Erythroblast (primary cell): ENCODE measurements at regions not wholly inside any gene's neighbourhood (a gene's known extent, or its start where the extent isn't known, plus 50 kb on each side); places are given as distances from the start of the nearest gene placed in this dataset.

Experiments used
- DNase-seq, 2 experiments: peaks; one replicate each; lab custom pipeline; 2025; lab: John Stamatoyannopoulos, UW
- GATA1 ChIP-seq: IDR thresholded peaks from 2 replicates; pipeline ENCODE4 v1.6.1; 2011; ENCODE audit warnings: low read depth, mild to moderate bottlenecking, control low read depth, low read length, moderate library complexity
- POLR2A ChIP-seq: IDR thresholded peaks from 2 replicates; pipeline ENCODE4 v1.6.1; 2011; ENCODE audit warnings: mild to moderate bottlenecking, low read length

- no peak for TF ChIP-seq POLR2A
- no peak for TF ChIP-seq GATA1
- DNase-seq = no peak
Observed at GRCh38 chr6:91659891-91660290, 1073.0 kb upstream of the MAP3K7 start.

- TF ChIP-seq GATA1 (no peak), POLR2A (no peak)
- no peak for DNase-seq
Observed at GRCh38 chr6:91654793-91655192, 1067.9 kb upstream of the MAP3K7 start.

DNA sequence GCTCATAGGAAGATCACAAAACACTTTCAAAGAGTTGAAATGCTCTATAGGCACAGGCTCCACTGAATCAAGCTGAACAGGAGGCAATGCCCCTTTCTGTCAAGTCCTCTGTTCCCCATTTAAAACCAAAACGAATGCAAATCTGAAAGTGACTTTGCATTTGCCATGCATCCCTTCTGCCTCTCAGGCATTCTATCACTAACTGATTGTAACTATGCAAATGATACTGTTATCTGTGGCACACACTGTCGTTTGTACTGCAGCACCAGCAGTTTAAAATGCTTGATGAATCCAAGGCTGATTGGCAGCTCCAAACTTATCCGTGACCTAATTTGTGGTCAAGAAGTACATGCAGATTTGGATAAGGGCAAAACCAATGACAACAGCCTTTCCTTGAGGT, 1067.5 kb upstream of the MAP3K7 start:
- DNase-seq = no peak
- no peak for TF ChIP-seq GATA1
- no peak for TF ChIP-seq POLR2A

DNA sequence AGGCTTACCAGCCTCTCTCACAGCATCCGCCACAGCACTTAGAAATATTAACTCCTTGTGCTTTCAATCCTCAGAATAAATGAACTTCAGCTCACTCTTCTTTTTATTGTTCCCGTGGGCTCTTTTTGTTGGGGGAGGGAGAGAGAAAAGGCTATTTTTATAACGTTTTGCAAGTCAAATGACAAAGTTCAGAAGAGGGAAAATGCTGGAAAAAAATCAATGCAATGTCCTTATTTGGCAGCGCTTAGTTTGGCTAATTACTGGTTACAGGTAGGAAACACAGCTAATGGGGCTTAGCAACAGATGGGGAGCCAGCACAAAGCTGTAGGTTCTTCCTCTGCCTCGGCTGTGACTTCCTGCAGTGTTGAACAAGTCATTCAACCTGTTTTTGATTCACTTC, 1067.0 kb upstream of the MAP3K7 start:
- TF ChIP-seq GATA1 (no peak), POLR2A (no peak)
- no peak for DNase-seq

DNA sequence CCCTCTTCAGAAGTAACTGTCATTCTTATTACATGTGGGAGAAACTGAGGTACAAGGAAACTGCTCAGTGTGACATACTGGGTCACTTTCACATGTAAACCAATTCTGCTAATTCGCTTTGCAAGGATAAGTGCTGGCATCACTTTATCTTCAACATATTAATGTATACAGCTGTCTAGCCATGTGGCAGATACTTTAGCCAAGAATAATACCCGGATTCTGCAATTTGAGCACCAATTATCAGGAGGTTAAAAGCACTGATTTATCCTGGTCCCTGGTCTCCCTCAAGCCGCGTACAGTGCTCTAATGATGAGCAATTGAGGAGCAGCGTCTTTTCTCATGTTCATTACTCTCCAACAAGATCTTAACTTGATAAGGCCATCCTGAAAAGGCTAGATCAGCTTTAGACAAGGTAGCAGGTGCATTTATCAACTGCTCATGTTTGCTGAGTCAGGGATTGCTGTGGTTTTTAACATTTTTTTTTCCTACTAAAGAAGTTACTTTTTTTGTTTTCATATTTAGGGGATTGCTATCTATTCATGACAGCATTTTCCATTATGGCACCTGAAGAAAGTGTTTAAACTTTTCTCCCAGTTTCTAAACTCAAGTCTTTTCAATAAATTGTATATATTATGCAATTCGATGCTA, 1066.3 kb upstream of the MAP3K7 start:
- no peak for DNase-seq
- TF ChIP-seq POLR2A (no peak), GATA1 (no peak)

DNA sequence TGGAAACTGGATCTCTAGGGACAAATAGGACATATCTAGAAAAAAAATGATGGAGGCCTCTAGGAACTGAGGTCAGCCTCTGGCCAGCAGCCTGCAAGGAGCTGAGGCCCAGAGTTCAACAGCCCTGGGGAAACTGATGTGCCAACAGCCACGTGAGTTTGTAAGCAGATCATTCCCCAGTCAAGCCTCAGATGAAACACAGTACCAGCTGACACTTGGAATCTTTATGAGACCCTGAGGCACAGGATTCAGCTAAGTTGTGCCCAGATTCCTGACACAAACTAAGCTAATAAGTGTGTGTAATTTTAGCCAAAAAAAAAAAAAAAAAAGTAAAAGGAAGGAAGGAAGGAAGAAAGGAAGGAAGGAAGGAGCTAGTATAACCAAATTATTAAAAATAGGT, 1059.8 kb upstream of the MAP3K7 start:
- no peak for DNase-seq
- TF ChIP-seq GATA1 = no peak
- no peak for TF ChIP-seq POLR2A

DNA sequence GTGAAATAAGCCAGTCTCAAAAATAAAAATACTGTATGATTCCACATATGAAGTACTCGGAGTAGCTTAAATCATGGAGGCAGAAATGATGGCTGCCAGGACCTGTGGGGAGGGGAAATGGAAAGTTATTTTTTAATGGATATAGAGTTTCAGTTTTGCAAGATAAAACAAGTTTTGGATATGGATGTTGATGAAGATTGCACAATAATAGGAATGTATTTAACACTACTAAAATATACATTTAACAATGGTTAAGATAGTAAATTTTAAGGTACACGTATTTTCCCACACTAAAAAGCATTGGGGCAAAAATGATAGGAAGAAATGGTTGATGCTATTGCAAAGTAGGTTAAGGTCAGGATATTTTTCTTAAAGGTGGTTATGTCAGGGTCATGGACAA, 1058.9 kb upstream of the MAP3K7 start:
- TF ChIP-seq GATA1 = no peak
- TF ChIP-seq POLR2A = no peak
- DNase-seq = no peak

DNA sequence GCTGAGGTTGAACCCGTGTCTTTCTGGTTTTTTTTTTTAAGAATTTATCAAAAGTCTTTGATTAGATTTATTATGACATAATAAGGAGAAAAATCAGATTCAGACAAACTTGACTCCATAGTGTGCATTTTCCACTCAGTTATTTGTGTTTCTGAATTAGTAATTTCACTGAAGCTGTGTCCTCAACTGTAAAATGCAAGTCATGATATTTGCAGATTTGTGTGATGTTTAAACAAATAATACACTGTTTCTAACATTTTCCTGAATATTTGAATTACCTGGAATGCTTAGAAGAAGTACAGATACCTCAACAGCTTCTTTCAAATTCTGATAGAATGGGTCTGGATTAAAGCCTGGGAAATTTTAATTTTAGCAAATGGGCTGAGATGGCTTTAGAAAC, 1050.3 kb upstream of the MAP3K7 start:
- TF ChIP-seq GATA1 = no peak
- no peak for TF ChIP-seq POLR2A
- no peak for DNase-seq

DNA sequence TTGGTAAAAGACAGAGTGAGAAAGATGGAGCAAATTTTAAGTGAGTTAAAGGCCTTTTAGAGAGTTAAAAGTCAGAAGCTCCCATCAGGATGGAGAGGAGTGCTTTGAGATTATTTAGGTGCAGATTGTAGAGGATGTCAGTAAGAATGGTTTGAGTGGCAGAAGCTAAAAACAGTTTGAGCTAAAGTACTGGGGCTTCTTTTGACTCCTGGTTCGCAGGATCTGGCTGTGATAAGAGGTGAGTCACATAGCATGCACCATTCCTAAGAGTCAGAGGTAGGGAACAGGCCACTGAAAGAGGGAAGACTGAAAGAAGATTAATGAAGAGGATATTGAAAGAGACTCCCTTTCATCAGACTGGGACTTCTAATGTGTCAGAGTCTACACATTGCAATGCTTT, 1047.9 kb upstream of the MAP3K7 start:
- no peak for DNase-seq
- TF ChIP-seq POLR2A (no peak), GATA1 (no peak)

DNA sequence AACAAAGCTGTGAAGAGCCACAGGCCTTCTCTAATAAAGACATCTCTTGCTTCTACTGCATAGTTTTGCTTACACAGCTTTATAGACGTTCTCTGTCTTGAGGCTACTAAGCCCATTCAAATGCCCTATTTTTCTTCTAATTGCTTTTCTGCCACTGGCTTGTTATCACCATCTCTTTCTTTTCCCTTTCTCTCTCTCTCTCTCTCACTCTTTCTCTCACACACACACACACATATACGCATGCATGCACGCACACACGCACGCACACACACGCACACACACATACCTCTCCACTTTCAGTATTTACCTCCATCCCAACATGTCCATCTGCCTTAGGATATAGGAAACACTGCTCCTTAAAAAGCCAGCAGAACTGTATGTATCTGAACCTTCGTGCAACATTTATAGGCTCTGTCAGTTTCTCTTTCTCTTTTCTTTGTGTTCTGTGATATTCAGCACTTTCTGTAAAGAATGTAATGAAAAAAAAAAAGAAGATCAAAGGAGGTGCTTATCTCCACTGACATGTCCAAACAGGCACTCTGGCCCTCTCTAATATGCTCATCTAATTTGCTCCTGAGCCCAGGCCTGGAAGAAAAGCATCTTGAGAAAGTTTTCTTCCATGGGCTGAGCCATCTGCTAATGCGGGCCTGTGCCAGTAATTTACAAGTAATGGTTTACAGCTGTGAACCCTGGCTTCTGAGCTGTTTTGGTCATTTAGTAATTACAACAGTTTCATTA, 1046.7 kb upstream of the MAP3K7 start:
- TF ChIP-seq POLR2A (no peak), GATA1 (no peak)
- DNase-seq = no peak

DNA sequence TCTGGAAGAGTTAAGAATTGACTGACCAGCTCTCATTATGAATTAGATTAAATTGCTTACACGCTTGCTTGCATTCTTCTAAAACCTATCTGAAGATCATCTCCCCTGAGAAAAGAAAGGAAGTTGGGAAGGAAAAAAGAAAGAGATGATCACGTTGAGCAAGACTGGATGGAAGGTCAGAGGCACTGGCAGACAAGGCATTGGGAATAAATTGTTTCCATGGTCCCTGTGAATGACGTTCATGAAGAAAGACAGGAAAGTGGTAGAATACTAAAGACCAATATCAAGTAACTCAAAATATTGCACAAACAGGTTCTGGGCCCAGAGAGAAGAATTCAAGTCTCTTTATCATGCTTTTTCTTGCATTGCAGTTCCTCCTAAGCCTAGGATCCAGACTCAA, 1045.4 kb upstream of the MAP3K7 start:
- no peak for DNase-seq
- TF ChIP-seq POLR2A (no peak), GATA1 (no peak)

DNA sequence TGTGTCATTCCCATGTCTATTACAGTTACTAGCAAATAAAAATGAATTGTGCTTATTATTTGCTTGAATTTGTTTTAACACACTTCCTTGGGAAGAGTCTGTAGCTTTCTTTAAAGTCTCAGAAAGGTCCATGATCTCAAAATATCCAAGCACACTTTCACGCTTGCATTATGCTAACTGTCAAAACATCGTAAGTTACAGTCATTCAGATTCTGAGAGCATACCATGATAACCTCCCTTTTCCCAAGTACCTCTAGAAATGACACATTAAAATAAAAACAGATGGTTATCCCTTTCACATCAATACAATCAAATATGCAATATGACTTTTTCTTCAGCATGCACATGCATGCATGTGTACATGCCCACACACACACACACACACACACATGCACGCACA, 1044.4 kb upstream of the MAP3K7 start:
- no peak for DNase-seq
- no peak for TF ChIP-seq POLR2A
- TF ChIP-seq GATA1 = no peak

- no peak for DNase-seq
- no peak for TF ChIP-seq POLR2A
- TF ChIP-seq GATA1 = no peak
Observed at GRCh38 chr6:91626911-91627310, 1040.0 kb upstream of the MAP3K7 start.

DNA sequence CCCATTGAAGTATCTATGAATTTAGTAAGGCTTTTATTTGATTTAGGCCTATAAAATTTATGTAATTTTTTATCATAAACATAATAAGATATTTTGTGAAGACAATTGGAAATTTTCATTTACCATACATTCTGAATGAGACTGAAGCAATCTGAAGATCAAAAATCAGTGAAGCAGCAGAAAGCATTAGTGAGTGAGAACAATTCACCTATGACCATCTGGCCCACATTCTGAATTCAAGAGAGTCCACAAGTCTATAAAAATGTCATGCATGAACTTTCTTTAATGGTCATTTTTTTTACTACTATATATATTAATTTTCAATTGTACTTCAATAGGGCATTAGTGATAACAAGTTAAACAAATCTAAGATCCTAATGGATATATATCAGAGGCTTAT, 1026.6 kb upstream of the MAP3K7 start:
- no peak for DNase-seq
- TF ChIP-seq GATA1 = no peak
- no peak for TF ChIP-seq POLR2A

- no peak for DNase-seq
- TF ChIP-seq POLR2A = no peak
- no peak for TF ChIP-seq GATA1
Observed at GRCh38 chr6:91611190-91611589, 1024.3 kb upstream of the MAP3K7 start.
